ENCODE measurements at regions not wholly inside any gene's neighbourhood (a gene's known extent, or its start where the extent isn't known, plus 50 kb on each side); places are given as distances from the start of the nearest gene placed in this dataset.

GRCh38 chr2:150802635-150803034 is 315.2 kb upstream of the RND3 start:
- TF ChIP-seq ZFX (IDR thresholded peaks at IDR 0.05) = no peak
- TF ChIP-seq CTCF (conservative IDR thresholded peaks at IDR 0.05) = no peak
